ENCODE measurements at regions not wholly inside any gene's neighbourhood (a gene's known extent, or its start where the extent isn't known, plus 50 kb on each side); places are given as distances from the start of the nearest gene placed in this dataset.

- TF ChIP-seq CTCF (IDR thresholded peaks at IDR 0.05; ENCODE audit: insufficient read depth, low read depth, low read length): no peak
- no peak for TF ChIP-seq EZH2 (IDR thresholded peaks at IDR 0.05; ENCODE audit: insufficient read depth, low read length)
Observed at GRCh38 chr11:70760416-70761020, 362.2 kb downstream of the CTTN start.
